MM.1S (cell line): ENCODE measurements at regions not wholly inside any gene's neighbourhood (a gene's known extent, or its start where the extent isn't known, plus 50 kb on each side); places are given as distances from the start of the nearest gene placed in this dataset.

ENCODE experiments used
- DNase-seq: peaks from one replicate; pipeline ENCODE4 v3.0.0-alpha.2; 2015
- H2AFZ ChIP-seq: fragments of 300-600 bp; sonication (generic); 2 replicates; pipeline ENCODE4 v1.6.0; 2016; ENCODE audit warnings: antibody characterized with exemption, low read length
- H3F3A ChIP-seq: fragments of 300-600 bp; sonication (generic); 2 replicates; pipeline ENCODE4 v1.6.1; 2016; ENCODE audit warnings: mild to moderate bottlenecking, antibody characterized with exemption, low read length, moderate library complexity, mixed read lengths; ENCODE audit not compliant: insufficient read depth
- H3K27ac ChIP-seq: fragments of 300-600 bp; sonication (generic); 2 replicates; pipeline ENCODE4 v1.5.1; 2016; ENCODE audit warnings: mild to moderate bottlenecking, low read length
- H3K27me3 ChIP-seq: fragments of 300-600 bp; sonication (generic); replicated peaks from 2 replicates; pipeline ENCODE4 v1.6.0; 2016; ENCODE audit warnings: low read length; ENCODE audit not compliant: insufficient read depth
- H3K36me3 ChIP-seq: fragments of 300-600 bp; sonication (generic); replicated peaks from 2 replicates; pipeline ENCODE4 v1.6.1; 2016; ENCODE audit warnings: mild to moderate bottlenecking, low read length, mixed read lengths; ENCODE audit not compliant: insufficient read depth
- H3K4me1 ChIP-seq: fragments of 300-600 bp; sonication (generic); 2 replicates; pipeline ENCODE4 v1.6.1; 2016; ENCODE audit warnings: low read length, mixed read lengths
- H3K4me2 ChIP-seq: fragments of 300-600 bp; sonication (generic); 2 replicates; pipeline ENCODE4 v1.6.0; 2016; ENCODE audit warnings: low read depth, low read length
- H3K4me3 ChIP-seq: fragments of 300-600 bp; sonication (generic); 2 replicates; pipeline ENCODE4 v1.5.1; 2016; ENCODE audit warnings: low read length, mixed read lengths
- H3K79me2 ChIP-seq: fragments of 300-600 bp; sonication (generic); 2 replicates; pipeline ENCODE4 v1.6.1; 2016; ENCODE audit warnings: mixed run types, low read length, mixed read lengths
- H3K9ac ChIP-seq: fragments of 300-600 bp; sonication (generic); 2 replicates; pipeline ENCODE4 v1.6.1; 2016; ENCODE audit warnings: low read length, mixed read lengths
- H3K9me2 ChIP-seq: fragments of 300-600 bp; sonication (generic); replicated peaks from 2 replicates; pipeline ENCODE4 v1.6.1; 2016; ENCODE audit warnings: mild to moderate bottlenecking, low read length, mixed read lengths; ENCODE audit not compliant: insufficient read depth
- H3K9me3 ChIP-seq: fragments of 300-600 bp; sonication (generic); replicated peaks from 2 replicates; pipeline ENCODE4 v1.6.1; 2016; ENCODE audit warnings: mild to moderate bottlenecking, low read length, mixed read lengths; ENCODE audit not compliant: insufficient read depth
- H4K20me1 ChIP-seq: fragments of 300-600 bp; sonication (generic); 2 replicates; pipeline ENCODE4 v1.6.1; 2016; ENCODE audit warnings: mild to moderate bottlenecking, low read length, moderate library complexity, mixed read lengths; ENCODE audit not compliant: insufficient read depth
- CTCF ChIP-seq: fragments of 300-600 bp; sonication (generic); IDR thresholded peaks from 2 replicates; pipeline ENCODE4 v1.5.1; 2016; ENCODE audit warnings: antibody characterized with exemption, low read length, mixed read lengths
- EZH2 ChIP-seq: fragments of 300-600 bp; sonication (generic); optimal IDR thresholded peaks from 2 replicates; pipeline ENCODE3; 2017; ENCODE audit warnings: low read depth, mild to moderate bottlenecking, antibody characterized with exemption, low read length, mixed read lengths
- EZH2phosphoT487 ChIP-seq: fragments of 300-600 bp; sonication (generic); IDR thresholded peaks from 2 replicates; pipeline ENCODE4 v1.6.1; 2018; ENCODE audit warnings: antibody characterized with exemption, low read length

DNA sequence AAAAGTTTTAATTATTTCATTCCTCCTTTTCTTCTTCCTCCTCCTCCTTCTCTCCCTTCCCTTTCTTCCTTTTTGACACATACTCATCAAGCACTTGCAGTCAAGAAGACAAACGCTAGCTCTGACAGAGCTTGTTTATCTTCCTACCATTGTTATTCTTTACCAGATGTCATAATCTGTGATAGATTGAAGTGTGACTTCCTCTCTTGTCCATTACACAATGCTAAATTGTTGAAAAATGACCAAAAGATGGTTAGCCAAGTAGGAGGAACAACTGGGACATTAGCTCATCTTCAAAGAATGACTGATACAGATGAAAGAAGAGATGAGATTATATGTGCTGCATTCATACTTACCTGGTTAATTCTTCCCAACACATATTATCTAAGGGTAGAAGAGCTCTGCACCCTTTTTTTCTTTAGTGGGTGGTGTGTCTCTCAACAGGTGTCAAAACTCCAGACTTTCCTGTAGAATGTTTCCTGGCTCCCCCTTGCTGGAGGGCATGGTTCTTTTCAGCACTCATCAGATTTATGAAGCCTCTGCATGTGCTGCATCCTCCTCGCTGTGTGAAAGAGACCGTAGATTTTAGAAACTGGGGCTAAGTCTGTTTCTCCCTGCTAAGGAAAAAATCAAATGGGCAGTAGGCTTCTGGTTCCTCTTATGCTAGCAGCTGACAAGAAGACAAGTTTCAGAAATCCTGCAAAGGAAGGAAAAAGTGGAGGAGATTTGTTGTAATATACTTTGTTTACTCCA lies 147.1 kb downstream of the TMX1 start:
- Histone ChIP-seq H3K79me2 (no peaks in the 10 kb centered on the region), H3K36me3 (no peaks in the 10 kb centered on the region), H3F3A (no peaks in the 10 kb centered on the region), H3K9me2 (no peaks in the 10 kb centered on the region), H2AFZ (no peak overlapping the region), H3K4me1 (no peaks in the 10 kb centered on the region), H4K20me1 (no peaks in the 10 kb centered on the region), H3K4me3 (no peak overlapping the region), H3K27ac (no peak overlapping the region), H3K9me3 (no peaks in the 10 kb centered on the region), H3K9ac (no peak overlapping the region), H3K27me3 (no peaks in the 10 kb centered on the region), H3K4me2 (no peak overlapping the region)
- no peak for DNase-seq
- TF ChIP-seq CTCF (no peak), EZH2 (no peak), EZH2phosphoT487 (no peak)

DNA sequence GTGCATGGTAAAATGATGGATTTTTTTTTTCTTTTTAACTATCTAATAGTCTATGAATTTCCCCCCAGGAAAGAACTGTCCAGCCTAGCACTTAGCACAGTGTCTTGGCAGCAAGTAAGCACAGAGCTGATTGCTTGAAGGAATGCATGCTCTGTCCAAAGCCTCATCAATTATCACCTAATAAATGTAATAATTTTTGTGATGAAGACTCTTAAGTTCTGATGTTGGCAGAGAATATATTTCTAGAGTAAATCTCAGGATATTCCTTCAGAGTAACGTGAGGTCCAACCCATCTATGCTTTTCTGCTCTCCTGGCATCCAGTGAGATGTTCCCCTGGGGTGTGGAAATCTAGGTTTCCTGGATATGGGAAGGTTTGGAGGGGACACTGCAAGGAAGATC lies 152.4 kb downstream of the TMX1 start:
- Histone ChIP-seq H3K4me2 (no peak overlapping the region), H3K4me3 (no peak overlapping the region), H3K9me3 (no peaks in the 10 kb centered on the region), H3K9ac (no peak overlapping the region), H3K27ac (no peak overlapping the region), H2AFZ (no peak overlapping the region), H3K9me2 (no peaks in the 10 kb centered on the region), H3K36me3 (no peaks in the 10 kb centered on the region), H4K20me1 (no peaks in the 10 kb centered on the region), H3K79me2 (no peaks in the 10 kb centered on the region), H3F3A (no peaks in the 10 kb centered on the region), H3K4me1 (no peaks in the 10 kb centered on the region), H3K27me3 (no peaks in the 10 kb centered on the region)
- TF ChIP-seq EZH2 (no peak), CTCF (no peak), EZH2phosphoT487 (no peak)
- DNase-seq: no peak

- H3K79me2 ChIP-seq: no peaks in the 10 kb centered on the region
- no peaks in the 10 kb centered on the region for H3F3A ChIP-seq
- no peak overlapping the region for H2AFZ ChIP-seq
- H4K20me1 ChIP-seq: no peaks in the 10 kb centered on the region
- H3K27me3 ChIP-seq: no peaks in the 10 kb centered on the region
- H3K9ac ChIP-seq: no peak overlapping the region
- no peak for DNase-seq
- no peaks in the 10 kb centered on the region for H3K9me3 ChIP-seq
- H3K4me1 ChIP-seq: no peaks in the 10 kb centered on the region
- no peak overlapping the region for H3K4me2 ChIP-seq
- no peak overlapping the region for H3K4me3 ChIP-seq
- no peaks in the 10 kb centered on the region for H3K36me3 ChIP-seq
- TF ChIP-seq EZH2phosphoT487 (no peak), EZH2 (no peak), CTCF (no peak)
- H3K27ac ChIP-seq: no peak overlapping the region
- no peaks in the 10 kb centered on the region for H3K9me2 ChIP-seq
Observed at GRCh38 chr14:51394384-51394783, 154.3 kb downstream of the TMX1 start.
